ENCODE measurements at regions not wholly inside any gene's neighbourhood (a gene's known extent, or its start where the extent isn't known, plus 50 kb on each side); places are given as distances from the start of the nearest gene placed in this dataset.
A peak's percentile ranks its signal among the peaks of the same experiment; 100 is the strongest.

DNA sequence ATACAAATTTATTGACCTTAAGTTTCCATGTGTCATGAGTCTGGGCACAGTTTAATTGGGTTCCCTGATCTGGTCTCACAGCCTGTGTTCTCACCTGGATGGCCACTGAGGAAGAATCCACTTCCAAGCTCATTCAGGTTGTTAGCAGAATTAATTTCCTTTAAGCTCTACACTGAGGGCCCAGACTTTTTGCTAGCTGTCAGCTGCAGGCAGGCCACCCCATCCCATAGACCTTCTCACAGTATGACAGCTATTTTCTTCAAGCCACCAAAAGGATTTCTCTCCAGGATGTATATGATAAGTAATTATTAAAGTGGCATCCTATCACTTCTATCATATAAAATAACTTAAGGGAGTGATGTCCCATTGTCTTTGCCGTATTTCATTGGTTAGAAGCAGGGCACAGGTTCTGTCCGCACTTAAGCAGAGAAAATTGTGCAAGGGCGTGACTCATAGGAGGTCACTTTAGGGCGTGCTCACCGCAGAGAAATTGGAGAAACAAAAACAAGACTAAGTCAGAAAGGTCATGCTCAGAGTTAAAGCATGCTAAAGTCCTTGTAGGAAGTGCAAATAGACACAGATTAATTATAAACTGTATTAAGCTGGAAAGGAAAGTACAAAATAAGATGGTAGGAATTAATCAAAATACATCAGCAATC, 109.9 kb downstream of the AHR start (continued):
- peak; percentile 45 to 91; a peak in 3 of 4 replicates for TF ChIP-seq EP300 (IDR thresholded peaks at IDR 0.05; ENCODE audit: low read depth in 2 of 2, low read length in 2 of 2)
- peak; percentile 69; the same call in 1 of the 2 replicates for TF ChIP-seq EP300 (CRISPR knock-in tag; IDR thresholded peaks at IDR 0.05; ENCODE audit: borderline replicate concordance)
- TF ChIP-seq, protein P1, sequence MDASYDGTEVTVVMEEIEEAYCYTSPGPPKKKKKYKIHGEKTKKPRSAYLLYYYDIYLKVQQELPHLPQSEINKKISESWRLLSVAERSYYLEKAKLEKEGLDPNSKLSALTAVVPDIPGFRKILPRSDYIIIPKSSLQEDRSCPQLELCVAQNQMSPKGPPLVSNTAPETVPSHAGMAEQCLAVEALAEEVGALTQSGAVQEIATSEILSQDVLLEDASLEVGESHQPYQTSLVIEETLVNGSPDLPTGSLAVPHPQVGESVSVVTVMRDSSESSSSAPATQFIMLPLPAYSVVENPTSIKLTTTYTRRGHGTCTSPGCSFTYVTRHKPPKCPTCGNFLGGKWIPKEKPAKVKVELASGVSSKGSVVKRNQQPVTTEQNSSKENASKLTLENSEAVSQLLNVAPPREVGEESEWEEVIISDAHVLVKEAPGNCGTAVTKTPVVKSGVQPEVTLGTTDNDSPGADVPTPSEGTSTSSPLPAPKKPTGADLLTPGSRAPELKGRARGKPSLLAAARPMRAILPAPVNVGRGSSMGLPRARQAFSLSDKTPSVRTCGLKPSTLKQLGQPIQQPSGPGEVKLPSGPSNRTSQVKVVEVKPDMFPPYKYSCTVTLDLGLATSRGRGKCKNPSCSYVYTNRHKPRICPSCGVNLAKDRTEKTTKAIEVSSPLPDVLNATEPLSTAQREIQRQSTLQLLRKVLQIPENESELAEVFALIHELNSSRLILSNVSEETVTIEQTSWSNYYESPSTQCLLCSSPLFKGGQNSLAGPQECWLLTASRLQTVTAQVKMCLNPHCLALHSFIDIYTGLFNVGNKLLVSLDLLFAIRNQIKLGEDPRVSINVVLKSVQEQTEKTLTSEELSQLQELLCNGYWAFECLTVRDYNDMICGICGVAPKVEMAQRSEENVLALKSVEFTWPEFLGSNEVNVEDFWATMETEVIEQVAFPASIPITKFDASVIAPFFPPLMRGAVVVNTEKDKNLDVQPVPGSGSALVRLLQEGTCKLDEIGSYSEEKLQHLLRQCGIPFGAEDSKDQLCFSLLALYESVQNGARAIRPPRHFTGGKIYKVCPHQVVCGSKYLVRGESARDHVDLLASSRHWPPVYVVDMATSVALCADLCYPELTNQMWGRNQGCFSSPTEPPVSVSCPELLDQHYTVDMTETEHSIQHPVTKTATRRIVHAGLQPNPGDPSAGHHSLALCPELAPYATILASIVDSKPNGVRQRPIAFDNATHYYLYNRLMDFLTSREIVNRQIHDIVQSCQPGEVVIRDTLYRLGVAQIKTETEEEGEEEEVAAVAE (CRISPR knock-in tag; IDR thresholded peaks at IDR 0.05; ENCODE audit: borderline replicate concordance) = no peak
- peak; percentile 33; the same call in 1 of the 2 replicates for TF ChIP-seq YEATS4 (CRISPR knock-in tag; IDR thresholded peaks at IDR 0.05; ENCODE audit: borderline replicate concordance)
- no peak for TF ChIP-seq NKX3-1 (CRISPR knock-in tag; IDR thresholded peaks at IDR 0.05)
- TF ChIP-seq RAD51 (IDR thresholded peaks at IDR 0.05; ENCODE audit: borderline replicate concordance) = no peak
- TF ChIP-seq, protein P2, sequence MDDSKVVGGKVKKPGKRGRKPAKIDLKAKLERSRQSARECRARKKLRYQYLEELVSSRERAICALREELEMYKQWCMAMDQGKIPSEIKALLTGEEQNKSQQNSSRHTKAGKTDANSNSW (CRISPR knock-in tag; IDR thresholded peaks at IDR 0.05; ENCODE audit: borderline replicate concordance) = no peak
- no peak for TF ChIP-seq RFX1 (IDR thresholded peaks at IDR 0.05)
- TF ChIP-seq, protein P3, sequence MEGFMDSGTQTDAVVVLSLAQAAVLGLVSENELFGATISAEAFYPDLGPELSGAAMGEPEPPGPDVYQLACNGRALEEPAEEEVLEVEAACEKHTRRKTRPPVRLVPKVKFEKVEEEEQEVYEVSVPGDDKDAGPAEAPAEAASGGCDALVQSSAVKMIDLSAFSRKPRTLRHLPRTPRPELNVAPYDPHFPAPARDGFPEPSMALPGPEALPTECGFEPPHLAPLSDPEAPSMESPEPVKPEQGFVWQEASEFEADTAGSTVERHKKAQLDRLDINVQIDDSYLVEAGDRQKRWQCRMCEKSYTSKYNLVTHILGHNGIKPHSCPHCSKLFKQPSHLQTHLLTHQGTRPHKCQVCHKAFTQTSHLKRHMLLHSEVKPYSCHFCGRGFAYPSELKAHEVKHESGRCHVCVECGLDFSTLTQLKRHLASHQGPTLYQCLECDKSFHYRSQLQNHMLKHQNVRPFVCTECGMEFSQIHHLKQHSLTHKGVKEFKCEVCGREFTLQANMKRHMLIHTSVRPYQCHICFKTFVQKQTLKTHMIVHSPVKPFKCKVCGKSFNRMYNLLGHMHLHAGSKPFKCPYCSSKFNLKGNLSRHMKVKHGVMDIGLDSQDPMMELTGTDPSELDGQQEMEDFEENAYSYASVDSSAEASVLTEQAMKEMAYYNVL (CRISPR knock-in tag; IDR thresholded peaks at IDR 0.05; ENCODE audit: borderline replicate concordance) = no peak
- TF ChIP-seq, protein P4, sequence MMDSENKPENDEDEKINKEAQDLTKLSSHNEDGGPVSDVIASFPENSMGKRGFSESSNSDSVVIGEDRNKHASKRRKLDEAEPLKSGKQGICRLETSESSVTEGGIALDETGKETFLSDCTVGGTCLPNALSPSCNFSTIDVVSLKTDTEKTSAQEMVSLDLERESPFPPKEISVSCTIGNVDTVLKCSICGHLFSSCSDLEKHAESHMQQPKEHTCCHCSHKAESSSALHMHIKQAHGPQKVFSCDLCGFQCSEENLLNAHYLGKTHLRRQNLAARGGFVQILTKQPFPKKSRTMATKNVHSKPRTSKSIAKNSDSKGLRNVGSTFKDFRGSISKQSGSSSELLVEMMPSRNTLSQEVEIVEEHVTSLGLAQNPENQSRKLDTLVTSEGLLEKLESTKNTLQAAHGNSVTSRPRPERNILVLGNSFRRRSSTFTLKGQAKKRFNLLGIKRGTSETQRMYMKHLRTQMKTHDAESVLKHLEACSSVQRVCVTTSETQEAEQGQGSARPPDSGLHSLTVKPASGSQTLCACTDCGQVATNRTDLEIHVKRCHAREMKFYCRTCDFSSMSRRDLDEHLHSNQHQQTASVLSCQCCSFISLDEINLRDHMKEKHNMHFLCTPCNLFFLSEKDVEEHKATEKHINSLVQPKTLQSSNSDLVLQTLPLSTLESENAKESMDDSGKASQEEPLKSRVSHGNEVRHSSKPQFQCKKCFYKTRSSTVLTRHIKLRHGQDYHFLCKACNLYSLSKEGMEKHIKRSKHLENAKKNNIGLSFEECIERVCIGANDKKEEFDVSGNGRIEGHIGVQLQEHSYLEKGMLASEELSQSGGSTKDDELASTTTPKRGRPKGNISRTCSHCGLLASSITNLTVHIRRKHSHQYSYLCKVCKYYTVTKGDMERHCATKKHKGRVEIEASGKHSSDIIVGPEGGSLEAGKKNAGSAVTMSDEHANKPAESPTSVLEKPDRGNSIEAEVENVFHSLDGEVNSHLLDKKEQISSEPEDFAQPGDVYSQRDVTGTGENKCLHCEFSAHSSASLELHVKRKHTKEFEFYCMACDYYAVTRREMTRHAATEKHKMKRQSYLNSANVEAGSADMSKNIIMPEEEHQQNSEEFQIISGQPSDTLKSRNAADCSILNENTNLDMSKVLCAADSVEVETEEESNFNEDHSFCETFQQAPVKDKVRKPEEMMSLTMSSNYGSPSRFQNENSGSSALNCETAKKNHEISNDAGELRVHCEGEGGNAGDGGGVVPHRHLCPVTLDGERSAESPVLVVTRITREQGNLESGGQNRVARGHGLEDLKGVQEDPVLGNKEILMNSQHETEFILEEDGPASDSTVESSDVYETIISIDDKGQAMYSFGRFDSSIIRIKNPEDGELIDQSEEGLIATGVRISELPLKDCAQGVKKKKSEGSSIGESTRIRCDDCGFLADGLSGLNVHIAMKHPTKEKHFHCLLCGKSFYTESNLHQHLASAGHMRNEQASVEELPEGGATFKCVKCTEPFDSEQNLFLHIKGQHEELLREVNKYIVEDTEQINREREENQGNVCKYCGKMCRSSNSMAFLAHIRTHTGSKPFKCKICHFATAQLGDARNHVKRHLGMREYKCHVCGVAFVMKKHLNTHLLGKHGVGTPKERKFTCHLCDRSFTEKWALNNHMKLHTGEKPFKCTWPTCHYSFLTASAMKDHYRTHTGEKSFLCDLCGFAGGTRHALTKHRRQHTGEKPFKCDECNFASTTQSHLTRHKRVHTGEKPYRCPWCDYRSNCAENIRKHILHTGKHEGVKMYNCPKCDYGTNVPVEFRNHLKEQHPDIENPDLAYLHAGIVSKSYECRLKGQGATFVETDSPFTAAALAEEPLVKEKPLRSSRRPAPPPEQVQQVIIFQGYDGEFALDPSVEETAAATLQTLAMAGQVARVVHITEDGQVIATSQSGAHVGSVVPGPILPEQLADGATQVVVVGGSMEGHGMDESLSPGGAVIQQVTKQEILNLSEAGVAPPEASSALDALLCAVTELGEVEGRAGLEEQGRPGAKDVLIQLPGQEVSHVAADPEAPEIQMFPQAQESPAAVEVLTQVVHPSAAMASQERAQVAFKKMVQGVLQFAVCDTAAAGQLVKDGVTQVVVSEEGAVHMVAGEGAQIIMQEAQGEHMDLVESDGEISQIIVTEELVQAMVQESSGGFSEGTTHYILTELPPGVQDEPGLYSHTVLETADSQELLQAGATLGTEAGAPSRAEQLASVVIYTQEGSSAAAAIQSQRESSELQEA (CRISPR knock-in tag; IDR thresholded peaks at IDR 0.05; ENCODE audit: not compliant biosample characterization) = no peak
- no peak for TF ChIP-seq ZNF260 (CRISPR knock-in tag; IDR thresholded peaks at IDR 0.05; ENCODE audit: borderline replicate concordance, low read depth)
- no peak for TF ChIP-seq BRD4 (CRISPR knock-in tag; IDR thresholded peaks at IDR 0.05)
- no peak for TF ChIP-seq ZNF747 (CRISPR knock-in tag; IDR thresholded peaks at IDR 0.05; ENCODE audit: borderline replicate concordance)
- no peak for TF ChIP-seq ZFP36L2 (CRISPR knock-in tag; IDR thresholded peaks at IDR 0.05)
- no peak for TF ChIP-seq U2AF2 (IDR thresholded peaks at IDR 0.05; ENCODE audit: low read depth, low read length)

Data from HepG2 (cell line).